Activated CD4-positive, alpha-beta T cell treated with anti-CD3 and anti-CD28 coated beads for 48 hours (primary cell): ENCODE measurements at regions not wholly inside any gene's neighbourhood (a gene's known extent, or its start where the extent isn't known, plus 50 kb on each side); places are given as distances from the start of the nearest gene placed in this dataset.
A peak's percentile ranks its signal among the peaks of the same experiment; 100 is the strongest.
"Not testable (repeated sequence)": the region's sequence is repeated elsewhere in the genome, so short reads cannot be mapped to it uniquely, and the experiment has no call there.

Experiments
- DNase-seq: peaks from one replicate; pipeline ENCODE4 v3.0.0-alpha.2; 2020

GRCh38 chr2:200177971-200178911 lies 128.3 kb upstream of the SPATS2L start:
- no peak for DNase-seq

GRCh38 chr2:200179151-200179550 lies 127.3 kb upstream of the SPATS2L start:
- DNase-seq: no peak

- no peak for DNase-seq
These were observed 125.5 kb upstream of the SPATS2L start for GRCh38 chr2:200180943-200181342.

GRCh38 chr2:200181755-200182154 lies 124.7 kb upstream of the SPATS2L start:
- DNase-seq: no peak

- no peak for DNase-seq
These were observed 121.5 kb upstream of the SPATS2L start for GRCh38 chr2:200184748-200185627.

GRCh38 chr2:200185628-200186000 lies 120.9 kb upstream of the SPATS2L start:
- DNase-seq: no peak

- DNase-seq: no peak
These were observed 120.5 kb upstream of the SPATS2L start for GRCh38 chr2:200186002-200186401.

- DNase-seq: no peak
These were observed 117.6 kb upstream of the SPATS2L start for GRCh38 chr2:200188876-200189275.

- no peak for DNase-seq
These were observed 116.5 kb upstream of the SPATS2L start for GRCh38 chr2:200189964-200190363.

GRCh38 chr2:200193331-200193730 lies 113.2 kb upstream of the SPATS2L start:
- no peak for DNase-seq

- no peak for DNase-seq
These were observed 112.7 kb upstream of the SPATS2L start for GRCh38 chr2:200193791-200194190.

- DNase-seq: no peak
These were observed 111.7 kb upstream of the SPATS2L start for GRCh38 chr2:200194746-200195145.

GRCh38 chr2:200199005-200199404 lies 107.5 kb upstream of the SPATS2L start:
- no peak for DNase-seq

- DNase-seq: peak; percentile 30
These were observed 106.8 kb upstream of the SPATS2L start for GRCh38 chr2:200199576-200200263.

- not testable (repeated sequence) for DNase-seq
These were observed 104.7 kb upstream of the SPATS2L start for GRCh38 chr2:200201839-200202238.

- DNase-seq: no peak
These were observed 103.1 kb upstream of the SPATS2L start for GRCh38 chr2:200203381-200203827.

- DNase-seq: no peak
These were observed 98.5 kb upstream of the SPATS2L start for GRCh38 chr2:200208041-200208440.

- DNase-seq: no peak
These were observed 97.5 kb upstream of the SPATS2L start for GRCh38 chr2:200209030-200209429.

GRCh38 chr2:200211643-200212042 lies 94.8 kb upstream of the SPATS2L start:
- DNase-seq: no peak

- no peak for DNase-seq
These were observed 93.5 kb upstream of the SPATS2L start for GRCh38 chr2:200212862-200213425.

GRCh38 chr2:200216310-200216709 lies 90.2 kb upstream of the SPATS2L start:
- no peak for DNase-seq

- DNase-seq: no peak
These were observed 89.2 kb upstream of the SPATS2L start for GRCh38 chr2:200217320-200217719.

- no peak for DNase-seq
These were observed 87.8 kb upstream of the SPATS2L start for GRCh38 chr2:200218645-200219044.
